ENCODE measurements at regions not wholly inside any gene's neighbourhood (a gene's known extent, or its start where the extent isn't known, plus 50 kb on each side); places are given as distances from the start of the nearest gene placed in this dataset.

DNA sequence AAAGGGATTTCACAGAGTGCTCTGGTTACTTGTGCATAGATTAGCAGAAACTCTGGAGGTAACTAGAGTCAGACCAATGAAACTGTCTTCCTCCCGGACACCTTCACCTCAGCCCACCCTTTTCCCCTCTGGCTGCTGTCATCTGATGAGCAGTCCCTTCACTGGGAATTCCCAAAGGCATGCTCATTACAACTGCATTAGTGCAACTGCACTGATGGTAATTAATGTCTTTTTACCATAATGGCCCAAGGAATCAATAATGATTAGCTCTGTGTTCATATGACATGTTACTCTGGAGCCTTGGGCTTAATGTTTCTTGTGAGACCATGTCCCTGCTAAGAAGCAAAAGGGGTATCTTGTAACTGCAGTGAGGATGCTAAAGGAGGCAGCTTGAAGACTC, 304.5 kb downstream of the GRIN2B start:
- TF ChIP-seq, protein P1, sequence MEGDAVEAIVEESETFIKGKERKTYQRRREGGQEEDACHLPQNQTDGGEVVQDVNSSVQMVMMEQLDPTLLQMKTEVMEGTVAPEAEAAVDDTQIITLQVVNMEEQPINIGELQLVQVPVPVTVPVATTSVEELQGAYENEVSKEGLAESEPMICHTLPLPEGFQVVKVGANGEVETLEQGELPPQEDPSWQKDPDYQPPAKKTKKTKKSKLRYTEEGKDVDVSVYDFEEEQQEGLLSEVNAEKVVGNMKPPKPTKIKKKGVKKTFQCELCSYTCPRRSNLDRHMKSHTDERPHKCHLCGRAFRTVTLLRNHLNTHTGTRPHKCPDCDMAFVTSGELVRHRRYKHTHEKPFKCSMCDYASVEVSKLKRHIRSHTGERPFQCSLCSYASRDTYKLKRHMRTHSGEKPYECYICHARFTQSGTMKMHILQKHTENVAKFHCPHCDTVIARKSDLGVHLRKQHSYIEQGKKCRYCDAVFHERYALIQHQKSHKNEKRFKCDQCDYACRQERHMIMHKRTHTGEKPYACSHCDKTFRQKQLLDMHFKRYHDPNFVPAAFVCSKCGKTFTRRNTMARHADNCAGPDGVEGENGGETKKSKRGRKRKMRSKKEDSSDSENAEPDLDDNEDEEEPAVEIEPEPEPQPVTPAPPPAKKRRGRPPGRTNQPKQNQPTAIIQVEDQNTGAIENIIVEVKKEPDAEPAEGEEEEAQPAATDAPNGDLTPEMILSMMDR (IDR thresholded peaks at IDR 0.05), result no peak
- TF ChIP-seq EP300 (IDR thresholded peaks at IDR 0.05) (no peak), POLR2AphosphoS5 (IDR thresholded peaks at IDR 0.05) (no peak), POLR2A (IDR thresholded peaks at IDR 0.05) (no peak)
